Activated effector memory CD4-positive, alpha-beta T cell treated with anti-CD3 and anti-CD28 coated beads, Interleukin-2, amount 50 U/mL, for 16 hours (primary cell): ENCODE measurements at regions not wholly inside any gene's neighbourhood (a gene's known extent, or its start where the extent isn't known, plus 50 kb on each side); places are given as distances from the start of the nearest gene placed in this dataset.

Source experiments
- DNase-seq: peaks from one replicate; pipeline ENCODE4 v3.0.0-alpha.2; 2020

- no peak for DNase-seq
Measured at GRCh38 chr10:44087403-44087802, 297.5 kb downstream of the CXCL12 start.

- no peak for DNase-seq
Measured at GRCh38 chr10:44083719-44084400, 301.0 kb downstream of the CXCL12 start.

GRCh38 chr10:44071479-44071878, 313.4 kb downstream of the CXCL12 start:
- DNase-seq = no peak

- no peak for DNase-seq
Measured at GRCh38 chr10:44070282-44070681, 314.6 kb downstream of the CXCL12 start.

GRCh38 chr10:44069573-44069972, 315.3 kb downstream of the CXCL12 start:
- no peak for DNase-seq

- DNase-seq = no peak
Measured at GRCh38 chr10:44068716-44069482, 316.0 kb downstream of the CXCL12 start.

- DNase-seq = no peak
Measured at GRCh38 chr10:44067432-44067831, 317.5 kb downstream of the CXCL12 start.

- DNase-seq = no peak
Measured at GRCh38 chr10:44066527-44067255, 318.2 kb downstream of the CXCL12 start.

GRCh38 chr10:44065788-44066526, 318.9 kb downstream of the CXCL12 start:
- DNase-seq = no peak

GRCh38 chr10:44064987-44065787, 319.7 kb downstream of the CXCL12 start:
- no peak for DNase-seq

- no peak for DNase-seq
Measured at GRCh38 chr10:44064317-44064716, 320.6 kb downstream of the CXCL12 start.

GRCh38 chr10:44063686-44064085, 321.2 kb downstream of the CXCL12 start:
- DNase-seq = no peak

- no peak for DNase-seq
Measured at GRCh38 chr10:44060719-44061118, 324.2 kb downstream of the CXCL12 start.

GRCh38 chr10:44060221-44060620, 324.7 kb downstream of the CXCL12 start:
- DNase-seq = no peak

- DNase-seq = no peak
Measured at GRCh38 chr10:44058259-44058658, 326.6 kb downstream of the CXCL12 start.

- DNase-seq = no peak
Measured at GRCh38 chr10:44056967-44057805, 327.7 kb downstream of the CXCL12 start.

- no peak for DNase-seq
Measured at GRCh38 chr10:44056206-44056605, 328.7 kb downstream of the CXCL12 start.

GRCh38 chr10:44054046-44054445, 330.9 kb downstream of the CXCL12 start:
- DNase-seq = no peak

GRCh38 chr10:44053391-44053790, 331.5 kb downstream of the CXCL12 start:
- no peak for DNase-seq

- DNase-seq = no peak
Measured at GRCh38 chr10:44051584-44052385, 333.1 kb downstream of the CXCL12 start.
